Keratinocyte (primary cell): ENCODE measurements at regions not wholly inside any gene's neighbourhood (a gene's known extent, or its start where the extent isn't known, plus 50 kb on each side); places are given as distances from the start of the nearest gene placed in this dataset.

Experiments
- DNase-seq: peaks from one replicate; pipeline ENCODE4 v3.0.0-alpha.2; 2011; ENCODE audit warnings: low read depth, missing footprints, low spot score
- FAIRE-seq: peaks from 2 replicates; lab custom pipeline; 2011; peaks lifted over from hg19 to GRCh38; lab: Jason Lieb, UNC
- H2AFZ ChIP-seq: 2 replicates; pipeline ENCODE4 v1.6.0; 2012; ENCODE audit warnings: low read length, control low read depth, inconsistent platforms; ENCODE audit not compliant: control insufficient read depth
- H3K27ac ChIP-seq: 2 replicates; pipeline ENCODE4 v1.5.1; 2011; ENCODE audit warnings: low read length; ENCODE audit not compliant: control insufficient read depth, insufficient read depth
- H3K27me3 ChIP-seq: 3 replicates; pipeline ENCODE4 v1.6.0; 2011; ENCODE audit warnings: low read length; ENCODE audit not compliant: control insufficient read depth, insufficient read depth; ENCODE audit errors: extremely low read depth
- H3K36me3 ChIP-seq, 2 experiments: 2 replicates in 1 of 2; 3 replicates in 1 of 2; pipeline ENCODE4 v1.5.1; 2011; ENCODE audit warnings: low read length in 2 of 2, mild to moderate bottlenecking in 1 of 2; ENCODE audit not compliant: control insufficient read depth in 2 of 2, insufficient read depth in 2 of 2; ENCODE audit errors: extremely low read depth in 1 of 2
- H3K4me1 ChIP-seq: 3 replicates; pipeline ENCODE4 v1.5.1; 2011; ENCODE audit warnings: low read length; ENCODE audit not compliant: control insufficient read depth, insufficient read depth; ENCODE audit errors: extremely low read depth
- H3K4me2 ChIP-seq: 3 replicates; pipeline ENCODE4 v1.6.0; 2011; ENCODE audit warnings: low read depth, low read length; ENCODE audit not compliant: control insufficient read depth, insufficient read depth; ENCODE audit errors: extremely low read depth
- H3K4me3 ChIP-seq, 3 experiments: fragments of 200-600 bp in 1 of 3; sonication (generic) in 1 of 3; 2 replicates in 2 of 3; 3 replicates in 1 of 3; pipeline ENCODE4 v1.5.1; 2011 to 2016; ENCODE audit warnings: low read length in 3 of 3, mild to moderate bottlenecking in 3 of 3, control low read depth in 2 of 3, inconsistent platforms in 1 of 3, low read depth in 1 of 3, mixed read lengths in 1 of 3, mixed run types in 1 of 3, moderate library complexity in 1 of 3; ENCODE audit not compliant: control insufficient read depth in 2 of 3, insufficient read depth in 2 of 3; ENCODE audit errors: extremely low read depth in 1 of 3
- H3K79me2 ChIP-seq: 2 replicates; pipeline ENCODE4 v1.6.0; 2012; ENCODE audit warnings: low read length; ENCODE audit not compliant: control insufficient read depth, insufficient read depth
- H3K9ac ChIP-seq: 3 replicates; pipeline ENCODE4 v1.6.0; 2011; ENCODE audit warnings: low read length; ENCODE audit not compliant: control insufficient read depth, insufficient read depth; ENCODE audit errors: extremely low read depth
- H3K9me1 ChIP-seq: 3 replicates; pipeline ENCODE4 v1.6.0; 2011; ENCODE audit warnings: low read length; ENCODE audit not compliant: control insufficient read depth, insufficient read depth; ENCODE audit errors: extremely low read depth
- H3K9me3 ChIP-seq: 2 replicates; pipeline ENCODE4 v1.5.1; 2012; ENCODE audit warnings: low read depth, low read length; ENCODE audit not compliant: control insufficient read depth
- H4K20me1 ChIP-seq: 3 replicates; pipeline ENCODE4 v1.6.0; 2011; ENCODE audit warnings: low read length; ENCODE audit not compliant: control insufficient read depth, insufficient read depth; ENCODE audit errors: extremely low read depth
- CTCF ChIP-seq, 3 experiments: IDR thresholded peaks in 1 of 3; conservative IDR thresholded peaks in 1 of 3; optimal IDR thresholded peaks in 1 of 3; 2 replicates in 2 of 3; 3 replicates in 1 of 3; pipeline versions ENCODE3 to v1.5.1; 2011; ENCODE audit warnings: low read length in 3 of 3, mild to moderate bottlenecking in 3 of 3, moderate library complexity in 2 of 3, control low read depth in 1 of 3, inconsistent platforms in 1 of 3; ENCODE audit not compliant: insufficient read depth in 2 of 3; ENCODE audit errors: extremely low read depth in 1 of 3
- EZH2 ChIP-seq: IDR thresholded peaks from one replicate; pipeline ENCODE4 v1.6.1; 2012; ENCODE audit warnings: inconsistent platforms, mild to moderate bottlenecking, low read length, moderate library complexity
- dilution Hi-C: fragments of 300-500 bp; cut with MboI; formaldehyde crosslinking; loops from one replicate; pipeline ENCODE4 v1.7.0; 2020; ENCODE audit warnings: low sequenced_read_pairs; ENCODE audit not compliant: extremely low pct_ligation_motif_present

GRCh38 chr4:87913896-87914295 is 61.6 kb upstream of the SPP1 start:
- Histone ChIP-seq H3K4me3 (no peak overlapping the region), H3K27me3 (no peaks in the 10 kb centered on the region), H3K9me1 (no peaks in the 10 kb centered on the region), H3K27ac (no peak overlapping the region), H4K20me1 (no peaks in the 10 kb centered on the region), H3K79me2 (no peaks in the 10 kb centered on the region), H3K9me3 (no peaks in the 10 kb centered on the region), H2AFZ (no peak overlapping the region), H3K4me1 (no peaks in the 10 kb centered on the region), H3K4me2 (no peak overlapping the region), H3K36me3 (no peaks in the 10 kb centered on the region), H3K9ac (no peak overlapping the region)
- no peak for TF ChIP-seq EZH2
- TF ChIP-seq CTCF (optimal IDR thresholded peaks at IDR 0.05 in 1 of 3, IDR thresholded peaks at IDR 0.05 in 1 of 3, conservative IDR thresholded peaks at IDR 0.05 in 1 of 3; ENCODE audit: extremely low read depth in 1 of 3, insufficient read depth in 2 of 3, low read length in 3 of 3), result no peak
- DNase-seq (no peak), FAIRE-seq (no peak)
- dilution Hi-C loops, result no loop called here

- Histone ChIP-seq H3K9ac (no peak overlapping the region), H3K9me1 (no peaks in the 10 kb centered on the region), H3K9me3 (no peaks in the 10 kb centered on the region), H3K79me2 (no peaks in the 10 kb centered on the region), H3K4me2 (no peak overlapping the region), H3K27me3 (no peaks in the 10 kb centered on the region), H2AFZ (no peak overlapping the region), H3K27ac (no peak overlapping the region), H3K36me3 (no peaks in the 10 kb centered on the region), H3K4me3 (no peak overlapping the region), H3K4me1 (no peaks in the 10 kb centered on the region), H4K20me1 (no peaks in the 10 kb centered on the region)
- dilution Hi-C loops, result no loop called here
- FAIRE-seq (no peak), DNase-seq (no peak)
- TF ChIP-seq EZH2 (no peak), CTCF (optimal IDR thresholded peaks at IDR 0.05 in 1 of 3, IDR thresholded peaks at IDR 0.05 in 1 of 3, conservative IDR thresholded peaks at IDR 0.05 in 1 of 3; ENCODE audit: extremely low read depth in 1 of 3, insufficient read depth in 2 of 3, low read length in 3 of 3) (no peak)
Observed at GRCh38 chr4:87915621-87916020, 59.9 kb upstream of the SPP1 start.
